Neuronal stem cell (in vitro differentiated cells): ENCODE measurements at regions not wholly inside any gene's neighbourhood (a gene's known extent, or its start where the extent isn't known, plus 50 kb on each side); places are given as distances from the start of the nearest gene placed in this dataset.

Experiments
- DNase-seq: peaks from one replicate; pipeline ENCODE4 v3.0.0-alpha.2; 2013; ENCODE audit warnings: low spot score
- H2AFZ ChIP-seq: one replicate; pipeline ENCODE4 v1.6.1; 2013; ENCODE audit warnings: mild to moderate bottlenecking, low read length, inconsistent platforms
- H2AK5ac ChIP-seq: 2 replicates; pipeline ENCODE4 v1.6.1; 2013; ENCODE audit warnings: low read depth, mild to moderate bottlenecking, inconsistent platforms, low read length, moderate library complexity, mixed read lengths
- H2BK120ac ChIP-seq: 2 replicates; pipeline ENCODE4 v1.6.1; 2013; ENCODE audit warnings: low read depth, mild to moderate bottlenecking, inconsistent platforms, low read length, moderate library complexity, mixed read lengths
- H2BK12ac ChIP-seq: one replicate; pipeline ENCODE4 v1.6.1; 2013; ENCODE audit warnings: low read length, inconsistent platforms
- H2BK15ac ChIP-seq: 2 replicates; pipeline ENCODE4 v1.6.1; 2013; ENCODE audit warnings: mild to moderate bottlenecking, low read length, inconsistent platforms, mixed read lengths
- H2BK5ac ChIP-seq: one replicate; pipeline ENCODE4 v1.6.1; 2013; ENCODE audit warnings: inconsistent platforms, mild to moderate bottlenecking, low read length, moderate library complexity
- H3K14ac ChIP-seq: one replicate; pipeline ENCODE4 v1.6.1; 2013; ENCODE audit warnings: low read length, inconsistent platforms
- H3K18ac ChIP-seq: 2 replicates; pipeline ENCODE4 v1.6.1; 2013; ENCODE audit warnings: low read length, inconsistent platforms
- H3K23ac ChIP-seq: 2 replicates; pipeline ENCODE4 v1.6.1; 2013; ENCODE audit warnings: low read depth, mild to moderate bottlenecking, mixed read lengths, low read length, inconsistent platforms; ENCODE audit not compliant: poor library complexity
- H3K27ac ChIP-seq: replicated peaks from 3 replicates; pipeline ENCODE4 v1.5.1; 2013; ENCODE audit warnings: low read length, inconsistent platforms
- H3K27me3 ChIP-seq, 3 experiments: 2 replicates each; pipeline ENCODE4 v1.6.1; 2013; ENCODE audit warnings: low read length in 3 of 3, mild to moderate bottlenecking in 2 of 3, inconsistent platforms in 1 of 3, low read depth in 1 of 3, mixed read lengths in 1 of 3, moderate library complexity in 1 of 3; ENCODE audit not compliant: control insufficient read depth in 3 of 3, insufficient read depth in 3 of 3
- H3K36me3 ChIP-seq, 2 donors: replicated peaks in 1 of 2; 2 replicates each; pipeline ENCODE4 v1.6.1; 2013; ENCODE audit warnings: low read length in 2 of 2; ENCODE audit not compliant: control insufficient read depth in 2 of 2, insufficient read depth in 2 of 2
- H3K4ac ChIP-seq: 2 replicates; pipeline ENCODE4 v1.6.1; 2013; ENCODE audit warnings: inconsistent platforms, mild to moderate bottlenecking, low read length, moderate library complexity
- H3K4me1 ChIP-seq, 2 donors: 1 replicate in 1 of 2; 2 replicates in 1 of 2; pipeline ENCODE4 v1.6.1; 2013; ENCODE audit warnings: low read length in 2 of 2, low read depth in 1 of 2; ENCODE audit not compliant: control insufficient read depth in 2 of 2, insufficient read depth in 1 of 2
- H3K4me2 ChIP-seq: one replicate; pipeline ENCODE4 v1.6.1; 2013; ENCODE audit warnings: mild to moderate bottlenecking, low read length, inconsistent platforms; ENCODE audit not compliant: insufficient read depth, poor library complexity, severe bottlenecking
- H3K4me3 ChIP-seq, 2 donors: 2 replicates each; pipeline ENCODE4 v1.5.1; 2013; ENCODE audit warnings: low read length in 2 of 2, mild to moderate bottlenecking in 2 of 2, inconsistent platforms in 1 of 2, moderate library complexity in 1 of 2
- H3K79me1 ChIP-seq: one replicate; pipeline ENCODE4 v1.6.1; 2013; ENCODE audit warnings: low read depth, mild to moderate bottlenecking, inconsistent platforms, low read length, moderate library complexity
- H3K9ac ChIP-seq: one replicate; pipeline ENCODE4 v1.6.1; 2013; ENCODE audit warnings: mild to moderate bottlenecking, low read depth, low read length, inconsistent platforms; ENCODE audit not compliant: poor library complexity
- H3K9me3 ChIP-seq, 2 donors: replicated peaks in 1 of 2; 2 replicates each; pipeline versions ENCODE3 to v1.6.1; 2013; ENCODE audit warnings: low read length in 2 of 2, mild to moderate bottlenecking in 2 of 2, inconsistent platforms in 1 of 2, low read depth in 1 of 2, mixed read lengths in 1 of 2, moderate library complexity in 1 of 2; ENCODE audit not compliant: control insufficient read depth in 2 of 2, insufficient read depth in 1 of 2
- H4K8ac ChIP-seq: one replicate; pipeline ENCODE4 v1.6.1; 2013; ENCODE audit warnings: low read depth, mild to moderate bottlenecking, inconsistent platforms, low read length, moderate library complexity
- H4K91ac ChIP-seq: one replicate; pipeline ENCODE4 v1.6.1; 2013; ENCODE audit warnings: low read length, low read depth, mild to moderate bottlenecking, inconsistent platforms; ENCODE audit not compliant: poor library complexity
- WGBS, 2 donors: extraction: QIAGEN DNeasy Blood & Tissue Kit; methylation state at CpG; one replicate each; pipeline ENCODE4 v1.1.7; 2013; ENCODE audit warnings: missing lambda C conversion rate in 2 of 2, mixed read lengths in 1 of 2; ENCODE audit not compliant: insufficient read length in 2 of 2, insufficient replicate concordance in 1 of 2; ENCODE audit errors: extremely low coverage in 2 of 2; 5-methylcytosine and 5-hydroxymethylcytosine counted together

GRCh38 chr2:241976296-241976695 lies 106.8 kb downstream of the RTP5 start:
- Histone ChIP-seq H3K23ac (no peak overlapping the region), H2BK5ac (no peak overlapping the region), H3K27me3 (no peaks in the 10 kb centered on the region), H3K4ac (no peak overlapping the region), H3K9me3 (peaks cover 0 to 2% of the 10 kb centered on the region in 2 donors), H3K79me1 (no peaks in the 10 kb centered on the region), H2AFZ (no peak overlapping the region), H3K4me3 (no peak overlapping the region), H2BK15ac (no peak overlapping the region), H3K4me2 (no peak overlapping the region), H3K9ac (peak overlapping the region; percentile 24), H3K14ac (no peak overlapping the region), H3K4me1 (no peaks in the 10 kb centered on the region), H4K8ac (no peak overlapping the region), H4K91ac (no peak overlapping the region), H2BK12ac (no peak overlapping the region), H2BK120ac (no peak overlapping the region), H3K36me3 (no peaks in the 10 kb centered on the region), H3K18ac (no peak overlapping the region), H3K27ac (no peak overlapping the region), H2AK5ac (no peak overlapping the region)
- no peak for DNase-seq
- no CpG with 5 or more reads among the region's 12 CpGs for WGBS, 2 donors

GRCh38 chr2:241977557-241978300 lies 108.2 kb downstream of the RTP5 start:
- H3K4me2 ChIP-seq, result no peak overlapping the region
- no peak overlapping the region for H3K9ac ChIP-seq
- H3K27me3 ChIP-seq, result no peaks in the 10 kb centered on the region
- H2BK5ac ChIP-seq, result no peak overlapping the region
- H3K36me3 ChIP-seq, result no peaks in the 10 kb centered on the region
- H3K4me3 ChIP-seq, result no peak overlapping the region
- H3K4ac ChIP-seq, result no peak overlapping the region
- H3K9me3 ChIP-seq, result peaks cover 0 to 2% of the 10 kb centered on the region in 2 donors
- WGBS, 2 donors, result no CpG with 5 or more reads among the region's 14 CpGs
- H3K18ac ChIP-seq, result no peak overlapping the region
- H3K14ac ChIP-seq, result no peak overlapping the region
- no peak overlapping the region for H2AK5ac ChIP-seq
- H3K27ac ChIP-seq, result no peak overlapping the region
- no peak overlapping the region for H2BK12ac ChIP-seq
- no peak overlapping the region for H2BK15ac ChIP-seq
- H4K8ac ChIP-seq, result no peak overlapping the region
- no peaks in the 10 kb centered on the region for H3K4me1 ChIP-seq
- no peaks in the 10 kb centered on the region for H3K79me1 ChIP-seq
- H2BK120ac ChIP-seq, result no peak overlapping the region
- H3K23ac ChIP-seq, result no peak overlapping the region
- H4K91ac ChIP-seq, result no peak overlapping the region
- H2AFZ ChIP-seq, result no peak overlapping the region
- no peak for DNase-seq

- no peak overlapping the region for H2BK120ac ChIP-seq
- no peak overlapping the region for H2BK12ac ChIP-seq
- no peak overlapping the region for H2BK15ac ChIP-seq
- H3K4me2 ChIP-seq, result no peak overlapping the region
- no peak overlapping the region for H3K18ac ChIP-seq
- no peak for DNase-seq
- no peak overlapping the region for H3K4me3 ChIP-seq
- H2BK5ac ChIP-seq, result no peak overlapping the region
- H3K4ac ChIP-seq, result no peak overlapping the region
- H3K9ac ChIP-seq, result no peak overlapping the region
- no peak overlapping the region for H4K91ac ChIP-seq
- H2AFZ ChIP-seq, result no peak overlapping the region
- H3K27me3 ChIP-seq, result no peaks in the 10 kb centered on the region
- no peak overlapping the region for H4K8ac ChIP-seq
- no peak overlapping the region for H3K14ac ChIP-seq
- WGBS, 2 donors, result no CpG with 5 or more reads among the region's 1 CpG
- no peaks in the 10 kb centered on the region for H3K4me1 ChIP-seq
- peaks cover 0 to 2% of the 10 kb centered on the region in 2 donors for H3K9me3 ChIP-seq
- no peaks in the 10 kb centered on the region for H3K79me1 ChIP-seq
- H3K36me3 ChIP-seq, result no peaks in the 10 kb centered on the region
- H3K23ac ChIP-seq, result no peak overlapping the region
- no peak overlapping the region for H2AK5ac ChIP-seq
- no peak overlapping the region for H3K27ac ChIP-seq
Measured at GRCh38 chr2:241978670-241979069, 109.1 kb downstream of the RTP5 start.

- H3K4me3 ChIP-seq, result no peak overlapping the region
- H3K36me3 ChIP-seq, result no peaks in the 10 kb centered on the region
- H3K79me1 ChIP-seq, result no peaks in the 10 kb centered on the region
- H2BK15ac ChIP-seq, result no peak overlapping the region
- H3K14ac ChIP-seq, result no peak overlapping the region
- DNase-seq, result no peak
- no peak overlapping the region for H3K4me2 ChIP-seq
- no CpG with 5 or more reads among the region's 6 CpGs for WGBS, 2 donors
- H4K91ac ChIP-seq, result no peak overlapping the region
- H3K9me3 ChIP-seq, result peaks cover 0 to 2% of the 10 kb centered on the region in 2 donors
- H2BK12ac ChIP-seq, result no peak overlapping the region
- H2BK120ac ChIP-seq, result no peak overlapping the region
- H3K27me3 ChIP-seq, result no peaks in the 10 kb centered on the region
- no peak overlapping the region for H3K4ac ChIP-seq
- no peak overlapping the region for H3K18ac ChIP-seq
- no peak overlapping the region for H4K8ac ChIP-seq
- no peak overlapping the region for H2BK5ac ChIP-seq
- no peak overlapping the region for H3K23ac ChIP-seq
- no peak overlapping the region for H3K27ac ChIP-seq
- peak overlapping the region; percentile 24 for H3K9ac ChIP-seq
- no peak overlapping the region for H2AFZ ChIP-seq
- H3K4me1 ChIP-seq, result no peaks in the 10 kb centered on the region
- H2AK5ac ChIP-seq, result no peak overlapping the region
Measured at GRCh38 chr2:241980193-241980592, 110.7 kb downstream of the RTP5 start.
